ENCODE measurements at regions not wholly inside any gene's neighbourhood (a gene's known extent, or its start where the extent isn't known, plus 50 kb on each side); places are given as distances from the start of the nearest gene placed in this dataset.
"Not testable (repeated sequence)": the region's sequence is repeated elsewhere in the genome, so short reads cannot be mapped to it uniquely, and the experiment has no call there.

- DNase-seq (ENCODE audit: low read depth in 2 of 2) = peak; percentile 67 to 70
These were observed 459.2 kb upstream of the ALCAM start for GRCh38 chr3:104907507-104907906.

GRCh38 chr3:104908761-104909160 is 457.9 kb upstream of the ALCAM start:
- DNase-seq (ENCODE audit: low read depth in 2 of 2) = no peak

- peak; percentile 39 to 43 for DNase-seq (ENCODE audit: low read depth in 2 of 2)
These were observed 457.5 kb upstream of the ALCAM start for GRCh38 chr3:104909198-104909597.

- no peak for DNase-seq (ENCODE audit: low read depth in 2 of 2)
These were observed 457.0 kb upstream of the ALCAM start for GRCh38 chr3:104909721-104910120.

DNA sequence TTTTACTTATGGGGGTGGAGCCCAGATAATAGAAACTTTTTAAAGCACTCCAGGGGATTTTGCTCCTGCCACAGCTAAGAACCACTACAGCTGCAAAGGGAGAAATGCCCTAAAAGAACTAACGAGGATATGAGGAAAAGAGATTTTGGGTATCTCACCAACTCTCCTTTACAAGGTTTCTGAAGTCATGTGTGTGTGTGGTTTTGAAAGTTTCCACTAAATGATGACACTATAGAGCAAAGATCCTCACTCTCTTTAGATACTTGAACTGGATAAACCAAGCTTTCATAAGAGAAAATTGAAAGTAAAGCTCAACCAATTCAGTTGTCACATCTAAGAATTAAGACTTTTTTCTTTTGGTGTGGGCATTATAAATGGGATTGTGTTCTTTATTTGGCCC is 455.3 kb upstream of the ALCAM start:
- DNase-seq (ENCODE audit: low read depth in 2 of 2) = no peak

GRCh38 chr3:104916971-104917370 is 449.7 kb upstream of the ALCAM start:
- DNase-seq (ENCODE audit: low read depth in 2 of 2) = no peak

DNA sequence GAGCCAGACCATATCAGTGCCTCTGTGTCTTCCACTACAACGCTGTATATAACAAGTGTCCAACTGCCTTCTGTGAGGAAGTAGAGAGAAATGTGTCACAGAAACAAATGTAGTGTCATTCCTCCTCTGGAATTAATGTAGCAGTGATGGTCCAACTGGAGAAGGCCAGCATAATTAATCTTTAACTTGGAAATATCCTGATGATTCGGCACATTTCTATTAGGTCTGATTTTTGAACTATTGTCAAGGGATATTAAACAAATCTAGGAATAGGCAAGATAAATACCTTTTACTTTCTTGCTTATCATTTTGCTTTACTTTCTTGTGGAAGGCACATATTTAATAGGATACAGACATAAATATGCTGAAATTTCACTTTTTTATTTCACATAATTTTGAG is 446.2 kb upstream of the ALCAM start:
- DNase-seq (ENCODE audit: low read depth in 2 of 2) = no peak

- DNase-seq (ENCODE audit: low read depth in 2 of 2) = no peak
These were observed 432.7 kb upstream of the ALCAM start for GRCh38 chr3:104933972-104934371.

- no peak for DNase-seq (ENCODE audit: low read depth in 2 of 2)
These were observed 431.1 kb upstream of the ALCAM start for GRCh38 chr3:104935613-104936012.

- DNase-seq (ENCODE audit: low read depth in 2 of 2) = no peak
These were observed 427.5 kb upstream of the ALCAM start for GRCh38 chr3:104939196-104939595.

DNA sequence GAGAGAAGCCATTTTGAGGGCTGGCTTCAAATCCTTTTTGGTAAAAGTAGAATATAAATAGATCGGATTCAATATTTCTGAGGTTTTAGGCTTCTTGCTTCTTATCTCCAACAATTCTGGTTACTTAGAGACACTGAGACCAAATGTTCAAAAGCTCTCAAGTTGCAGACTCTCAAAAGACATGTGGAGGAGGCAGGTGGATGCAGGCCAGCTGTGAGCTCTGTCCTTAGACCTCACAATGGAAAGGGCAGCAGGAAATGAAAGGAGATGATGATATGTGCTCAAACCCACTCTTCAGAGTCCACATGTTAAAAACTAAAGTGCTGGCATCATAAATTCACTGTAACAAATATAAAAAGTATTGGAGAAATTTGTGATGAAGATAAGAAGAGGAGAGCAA is 424.9 kb upstream of the ALCAM start:
- DNase-seq (ENCODE audit: low read depth in 2 of 2) = no peak

- no peak for DNase-seq (ENCODE audit: low read depth in 2 of 2)
These were observed 422.7 kb upstream of the ALCAM start for GRCh38 chr3:104943974-104944373.

GRCh38 chr3:104947943-104948342 is 418.8 kb upstream of the ALCAM start:
- DNase-seq (ENCODE audit: low read depth in 2 of 2) = peak; percentile 51

GRCh38 chr3:104949810-104950209 is 416.9 kb upstream of the ALCAM start:
- DNase-seq (ENCODE audit: low read depth in 2 of 2) = not testable (repeated sequence)

DNA sequence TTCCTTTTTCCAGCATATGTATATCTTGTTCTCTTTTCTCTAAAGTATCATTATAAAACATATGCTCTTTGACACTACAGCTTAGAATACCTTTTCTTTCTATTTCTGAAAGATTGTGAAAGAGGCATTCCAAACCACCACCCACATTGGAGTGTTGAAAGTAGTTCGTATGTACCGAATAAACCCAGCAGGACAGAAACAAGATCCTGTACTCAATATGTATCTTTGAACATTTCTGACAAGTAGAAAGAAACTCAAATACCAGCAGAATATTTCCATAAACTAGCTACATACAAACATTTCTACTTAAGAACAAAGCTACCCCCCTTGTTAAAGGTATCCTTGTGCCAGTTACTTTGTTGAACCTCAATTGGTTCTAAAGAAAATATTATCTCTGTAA is 415.3 kb upstream of the ALCAM start:
- no peak for DNase-seq (ENCODE audit: low read depth in 2 of 2)

- DNase-seq (ENCODE audit: low read depth in 2 of 2) = peak; percentile 42 to 53
These were observed 414.4 kb upstream of the ALCAM start for GRCh38 chr3:104952146-104952972.

- no peak for DNase-seq (ENCODE audit: low read depth in 2 of 2)
These were observed 409.9 kb upstream of the ALCAM start for GRCh38 chr3:104956620-104957345.

GRCh38 chr3:104960579-104960978 is 406.1 kb upstream of the ALCAM start:
- DNase-seq (ENCODE audit: low read depth in 2 of 2) = peak in 1 of 2 experiments; percentile 23

DNA sequence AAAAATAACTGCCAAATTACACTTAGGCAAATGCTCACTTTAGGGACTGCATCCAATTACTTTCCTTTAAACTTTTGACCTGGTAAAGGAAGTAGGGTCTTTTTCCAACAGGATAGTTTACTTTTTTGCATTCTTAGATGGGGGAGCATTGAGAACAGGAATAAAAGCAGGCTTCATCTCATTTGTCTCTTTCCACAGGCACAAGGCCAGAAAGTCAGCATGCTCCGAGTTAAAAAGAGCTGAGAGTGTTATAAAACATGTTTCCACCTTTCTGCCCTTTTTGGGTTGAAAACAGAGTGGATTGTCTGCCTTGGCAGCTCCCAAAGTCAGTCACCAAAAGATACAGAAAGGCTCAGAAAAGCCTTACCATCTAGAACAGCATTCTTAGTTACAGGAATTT is 404.9 kb upstream of the ALCAM start:
- no peak for DNase-seq (ENCODE audit: low read depth in 2 of 2)

GRCh38 chr3:104974316-104974715 is 392.4 kb upstream of the ALCAM start:
- no peak for DNase-seq (ENCODE audit: low read depth in 2 of 2)

GRCh38 chr3:104977719-104978118 is 389.0 kb upstream of the ALCAM start:
- no peak for DNase-seq (ENCODE audit: low read depth in 2 of 2)

DNA sequence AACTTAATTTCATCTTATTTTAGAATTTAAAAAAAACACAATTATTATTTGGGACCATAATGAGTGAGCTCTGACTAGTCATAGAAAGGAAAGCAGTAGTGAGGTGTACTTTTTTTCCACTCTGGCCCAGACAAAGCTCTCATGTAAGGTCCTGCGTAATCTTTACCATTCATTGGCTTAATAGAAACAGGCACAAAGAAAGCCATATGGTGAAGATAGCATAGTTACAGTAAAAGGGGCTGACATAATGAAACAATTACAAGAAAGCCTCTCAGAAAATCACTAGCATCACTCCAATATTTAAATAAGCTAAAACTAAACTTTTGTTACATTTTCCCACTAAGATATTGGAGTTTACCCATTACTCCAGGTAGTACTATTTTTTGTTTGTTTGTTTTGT is 384.6 kb upstream of the ALCAM start:
- no peak for DNase-seq (ENCODE audit: low read depth in 2 of 2)

DNA sequence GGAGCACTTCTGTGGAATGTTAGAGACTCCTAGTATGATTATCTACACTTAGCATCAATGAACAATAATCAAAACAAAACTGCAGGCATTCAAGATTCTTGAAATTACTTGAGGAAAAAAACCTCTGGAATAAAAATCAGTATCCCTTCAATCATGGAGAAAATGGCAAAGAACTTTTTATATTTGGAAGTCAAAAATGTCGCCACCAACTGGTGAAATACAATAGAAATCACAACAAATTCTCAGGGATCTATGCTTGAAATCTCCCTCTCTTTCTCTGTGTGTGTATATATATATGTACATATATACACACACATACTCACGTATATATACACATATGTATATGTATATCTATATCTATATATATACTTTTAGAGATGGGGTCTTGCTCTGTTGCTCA is 378.9 kb upstream of the ALCAM start:
- DNase-seq (ENCODE audit: low read depth in 2 of 2) = no peak
